ENCODE measurements at regions not wholly inside any gene's neighbourhood (a gene's known extent, or its start where the extent isn't known, plus 50 kb on each side); places are given as distances from the start of the nearest gene placed in this dataset.

DNA sequence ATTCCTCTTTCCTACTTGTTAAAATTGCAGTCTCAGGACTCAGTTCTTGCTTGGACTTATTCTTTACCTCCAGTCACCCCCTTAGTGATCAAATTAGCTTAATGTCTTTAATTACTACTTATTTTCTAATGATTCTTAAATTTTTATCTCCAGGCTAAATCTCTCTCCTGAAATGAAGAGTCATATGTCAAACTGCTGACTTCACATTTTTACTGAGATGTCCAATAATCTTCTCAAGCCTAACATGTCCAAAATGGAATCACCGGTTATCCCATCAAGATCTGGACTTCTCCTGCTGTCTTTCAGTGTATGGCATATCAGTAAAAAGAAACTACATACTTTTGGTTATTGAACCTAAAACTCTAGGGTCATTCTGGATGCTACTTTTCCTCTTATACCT lies 332.3 kb upstream of the HTR2C start:
- Histone ChIP-seq H3K27ac (no peak overlapping the region), H3K27me3 (no peaks in the 10 kb centered on the region), H3K4me1 (no peaks in the 10 kb centered on the region), H3K36me3 (no peaks in the 10 kb centered on the region), H3K9me3 (no peaks in the 10 kb centered on the region), H3K4me3 (no peak overlapping the region)
- DNase-seq = no peak
- intact Hi-C loops (cut with DNase I; ENCODE audit: low total_unique reads) (no loop called here), in situ Hi-C loops (cut with MboI; ENCODE audit: low pct_ligation_motif_present in 1 of 4, low pct_unique_long_range_greater_than_20kb in 1 of 4, low sequenced_read_pairs in 3 of 4) (no loop called here)
- TF ChIP-seq POLR2AphosphoS5 (IDR thresholded peaks at IDR 0.05) (no peak), EP300 (IDR thresholded peaks at IDR 0.05; ENCODE audit: low read depth) (no peak), POLR2A (IDR thresholded peaks at IDR 0.05) (no peak)
- TF ChIP-seq, protein P1, sequence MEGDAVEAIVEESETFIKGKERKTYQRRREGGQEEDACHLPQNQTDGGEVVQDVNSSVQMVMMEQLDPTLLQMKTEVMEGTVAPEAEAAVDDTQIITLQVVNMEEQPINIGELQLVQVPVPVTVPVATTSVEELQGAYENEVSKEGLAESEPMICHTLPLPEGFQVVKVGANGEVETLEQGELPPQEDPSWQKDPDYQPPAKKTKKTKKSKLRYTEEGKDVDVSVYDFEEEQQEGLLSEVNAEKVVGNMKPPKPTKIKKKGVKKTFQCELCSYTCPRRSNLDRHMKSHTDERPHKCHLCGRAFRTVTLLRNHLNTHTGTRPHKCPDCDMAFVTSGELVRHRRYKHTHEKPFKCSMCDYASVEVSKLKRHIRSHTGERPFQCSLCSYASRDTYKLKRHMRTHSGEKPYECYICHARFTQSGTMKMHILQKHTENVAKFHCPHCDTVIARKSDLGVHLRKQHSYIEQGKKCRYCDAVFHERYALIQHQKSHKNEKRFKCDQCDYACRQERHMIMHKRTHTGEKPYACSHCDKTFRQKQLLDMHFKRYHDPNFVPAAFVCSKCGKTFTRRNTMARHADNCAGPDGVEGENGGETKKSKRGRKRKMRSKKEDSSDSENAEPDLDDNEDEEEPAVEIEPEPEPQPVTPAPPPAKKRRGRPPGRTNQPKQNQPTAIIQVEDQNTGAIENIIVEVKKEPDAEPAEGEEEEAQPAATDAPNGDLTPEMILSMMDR (IDR thresholded peaks at IDR 0.05) = no peak
- WGBS, 2 donors (ENCODE audit: low coverage in 1 of 2) = 93 to 100% methylated on average over 1 of the region's 1 CpG

DNA sequence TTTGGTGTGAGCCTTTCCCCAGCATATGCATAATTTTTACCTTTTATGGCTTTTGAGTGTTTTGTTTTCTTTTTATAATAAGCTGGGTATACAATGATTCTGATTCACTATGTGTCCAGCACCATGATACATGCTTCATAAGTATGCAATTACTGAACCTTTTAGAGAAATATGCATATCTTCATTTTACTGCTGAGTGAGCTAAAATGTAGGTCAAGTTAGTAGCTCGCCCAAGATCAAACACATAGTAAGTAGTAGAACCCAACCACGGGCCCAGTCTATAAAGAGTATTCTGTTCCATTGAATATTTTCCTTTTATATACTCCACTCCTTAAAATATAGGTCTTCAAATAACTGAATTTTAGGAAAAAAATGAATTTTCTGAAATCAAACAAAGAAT lies 362.4 kb upstream of the HTR2C start:
- in situ Hi-C loops (cut with MboI; ENCODE audit: low pct_ligation_motif_present in 1 of 4, low pct_unique_long_range_greater_than_20kb in 1 of 4, low sequenced_read_pairs in 3 of 4) = no loop called here

DNA sequence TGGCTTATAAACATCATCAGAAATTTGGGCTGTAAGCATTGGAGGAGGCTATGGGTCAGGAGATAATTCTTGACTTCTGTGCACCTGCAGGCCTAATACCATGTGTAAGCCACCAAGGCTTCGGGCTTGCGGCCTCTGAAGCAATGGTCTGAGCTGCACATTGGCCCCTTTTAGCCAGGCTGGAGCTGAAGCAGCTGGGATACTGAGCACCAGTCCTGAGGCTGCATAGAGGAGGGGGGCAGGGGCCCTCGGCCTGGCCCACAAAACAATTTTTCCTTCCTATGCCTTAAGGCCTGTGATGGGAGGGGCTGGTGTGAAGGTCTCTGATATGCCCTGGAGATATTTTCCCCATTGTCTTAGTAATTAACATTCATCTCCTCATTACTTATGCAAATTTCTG lies 373.0 kb upstream of the HTR2C start:
- H3K27me3 ChIP-seq = no peaks in the 10 kb centered on the region
- no peaks in the 10 kb centered on the region for H3K4me1 ChIP-seq
- no peaks in the 10 kb centered on the region for H3K9me3 ChIP-seq
- no peak overlapping the region for H3K4me3 ChIP-seq
- in situ Hi-C loops (cut with MboI; ENCODE audit: low pct_ligation_motif_present in 1 of 4, low pct_unique_long_range_greater_than_20kb in 1 of 4, low sequenced_read_pairs in 3 of 4) = no loop called here
- no peaks in the 10 kb centered on the region for H3K36me3 ChIP-seq
- DNase-seq = no peak
- no peak overlapping the region for H3K27ac ChIP-seq
- 81% methylated on average over 2 of the region's 3 CpGs; no CpG with 5 or more reads in 1 of the 2 donors for WGBS, 2 donors (ENCODE audit: low coverage in 1 of 2)
- TF ChIP-seq POLR2AphosphoS5 (IDR thresholded peaks at IDR 0.05) = no peak
- no peak for TF ChIP-seq POLR2A (IDR thresholded peaks at IDR 0.05)
- TF ChIP-seq, protein P1 (IDR thresholded peaks at IDR 0.05) = no peak
- TF ChIP-seq EP300 (IDR thresholded peaks at IDR 0.05; ENCODE audit: low read depth) = no peak
- intact Hi-C loops (cut with DNase I; ENCODE audit: low total_unique reads) = no loop called here

More for the DNA sequence above, 362.4 kb upstream of the HTR2C start:
- TF ChIP-seq, protein P1 (IDR thresholded peaks at IDR 0.05) = no peak
- TF ChIP-seq EP300 (IDR thresholded peaks at IDR 0.05; ENCODE audit: low read depth) (no peak), POLR2AphosphoS5 (IDR thresholded peaks at IDR 0.05) (no peak), POLR2A (IDR thresholded peaks at IDR 0.05) (no peak)
- Histone ChIP-seq H3K4me1 (no peaks in the 10 kb centered on the region), H3K36me3 (no peaks in the 10 kb centered on the region), H3K27ac (no peak overlapping the region), H3K9me3 (no peaks in the 10 kb centered on the region), H3K4me3 (no peak overlapping the region), H3K27me3 (no peaks in the 10 kb centered on the region)
- WGBS, 2 donors (ENCODE audit: low coverage in 1 of 2) = 60% methylated on average over 2 of the region's 2 CpGs; no CpG with 5 or more reads in 1 of the 2 donors
- DNase-seq = no peak
- intact Hi-C loops (cut with DNase I; ENCODE audit: low total_unique reads) = no loop called here

GRCh38 chrX:114201622-114202021 lies 382.3 kb upstream of the HTR2C start:
- DNase-seq = no peak
- in situ Hi-C loops (cut with MboI; ENCODE audit: low pct_ligation_motif_present in 1 of 4, low pct_unique_long_range_greater_than_20kb in 1 of 4, low sequenced_read_pairs in 3 of 4) = no loop called here
- H3K27me3 ChIP-seq = no peaks in the 10 kb centered on the region
- H3K4me1 ChIP-seq = no peaks in the 10 kb centered on the region
- no peaks in the 10 kb centered on the region for H3K9me3 ChIP-seq
- intact Hi-C loops (cut with DNase I; ENCODE audit: low total_unique reads) = no loop called here
- no peak overlapping the region for H3K27ac ChIP-seq
- WGBS, 2 donors (ENCODE audit: low coverage in 1 of 2) = 65% methylated on average over 4 of the region's 4 CpGs; no CpG with 5 or more reads in 1 of the 2 donors
- H3K36me3 ChIP-seq = no peaks in the 10 kb centered on the region
- no peak for TF ChIP-seq POLR2AphosphoS5 (IDR thresholded peaks at IDR 0.05)
- TF ChIP-seq POLR2A (IDR thresholded peaks at IDR 0.05) = no peak
- TF ChIP-seq EP300 (IDR thresholded peaks at IDR 0.05; ENCODE audit: low read depth) = no peak
- TF ChIP-seq, protein P1 (IDR thresholded peaks at IDR 0.05) = no peak
- no peak overlapping the region for H3K4me3 ChIP-seq
